Activated naive CD4-positive, alpha-beta T cell treated with anti-CD3 and anti-CD28 coated beads, Interleukin-2, amount 50 U/mL, for 72 hours (primary cell): ENCODE measurements at regions not wholly inside any gene's neighbourhood (a gene's known extent, or its start where the extent isn't known, plus 50 kb on each side); places are given as distances from the start of the nearest gene placed in this dataset.

Experiments
- ATAC-seq, 2 donors: fragments of 150-1000 bp; cut with Tn5 transposase; 2 replicates each; pipeline ENCODE4 v1.10.0; 2021; ENCODE audit warnings: mild to moderate bottlenecking in 2 of 2, moderate library complexity in 2 of 2
- DNase-seq, 2 donors: peaks; one replicate each; pipeline ENCODE4 v3.0.0; 2021 to 2022; ENCODE audit warnings: low spot score in 2 of 2
- H3K27ac Mint-ChIP-seq, 2 donors: one replicate each; pipeline ENCODE4 v1.8.0; 2022; ENCODE audit warnings: mild to moderate bottlenecking in 2 of 2, mixed read lengths in 2 of 2
- H3K36me3 Mint-ChIP-seq, 2 donors: one replicate each; pipeline ENCODE4 v1.8.0; 2022; ENCODE audit warnings: mixed read lengths in 2 of 2
- H3K9me3 Mint-ChIP-seq, 2 donors: one replicate each; pipeline ENCODE4 v1.8.0; 2022; ENCODE audit warnings: mixed read lengths in 2 of 2

GRCh38 chr16:85330694-85331188 lies 218.5 kb upstream of the CIBAR2 start:
- DNase-seq (peak in 1 of 2 donors; percentile 19), ATAC-seq (peak in 1 of 2 donors; percentile 72)
- no peaks in the 10 kb centered on the region for H3K36me3 Mint-ChIP-seq
- H3K9me3 Mint-ChIP-seq, result no peaks in the 10 kb centered on the region
- H3K27ac Mint-ChIP-seq, result no peak overlapping the region

GRCh38 chr16:85331688-85332087 lies 219.4 kb upstream of the CIBAR2 start:
- DNase-seq (no peak), ATAC-seq (no peak)
- H3K36me3 Mint-ChIP-seq, result no peaks in the 10 kb centered on the region
- H3K9me3 Mint-ChIP-seq, result no peaks in the 10 kb centered on the region
- H3K27ac Mint-ChIP-seq, result no peak overlapping the region

- Mint-ChIP-seq H3K9me3 (no peaks in the 10 kb centered on the region), H3K27ac (no peak overlapping the region)
- ATAC-seq, result no peak
Observed at GRCh38 chr16:85332175-85332574, 219.9 kb upstream of the CIBAR2 start.

GRCh38 chr16:85333337-85333736 lies 221.1 kb upstream of the CIBAR2 start:
- ATAC-seq (no peak), DNase-seq (no peak)
- no peaks in the 10 kb centered on the region for H3K36me3 Mint-ChIP-seq
- no peak overlapping the region for H3K27ac Mint-ChIP-seq
- no peaks in the 10 kb centered on the region for H3K9me3 Mint-ChIP-seq

More at GRCh38 chr16:85332175-85332574, 219.9 kb upstream of the CIBAR2 start:
- no peak for DNase-seq
- H3K36me3 Mint-ChIP-seq, result no peaks in the 10 kb centered on the region

DNA sequence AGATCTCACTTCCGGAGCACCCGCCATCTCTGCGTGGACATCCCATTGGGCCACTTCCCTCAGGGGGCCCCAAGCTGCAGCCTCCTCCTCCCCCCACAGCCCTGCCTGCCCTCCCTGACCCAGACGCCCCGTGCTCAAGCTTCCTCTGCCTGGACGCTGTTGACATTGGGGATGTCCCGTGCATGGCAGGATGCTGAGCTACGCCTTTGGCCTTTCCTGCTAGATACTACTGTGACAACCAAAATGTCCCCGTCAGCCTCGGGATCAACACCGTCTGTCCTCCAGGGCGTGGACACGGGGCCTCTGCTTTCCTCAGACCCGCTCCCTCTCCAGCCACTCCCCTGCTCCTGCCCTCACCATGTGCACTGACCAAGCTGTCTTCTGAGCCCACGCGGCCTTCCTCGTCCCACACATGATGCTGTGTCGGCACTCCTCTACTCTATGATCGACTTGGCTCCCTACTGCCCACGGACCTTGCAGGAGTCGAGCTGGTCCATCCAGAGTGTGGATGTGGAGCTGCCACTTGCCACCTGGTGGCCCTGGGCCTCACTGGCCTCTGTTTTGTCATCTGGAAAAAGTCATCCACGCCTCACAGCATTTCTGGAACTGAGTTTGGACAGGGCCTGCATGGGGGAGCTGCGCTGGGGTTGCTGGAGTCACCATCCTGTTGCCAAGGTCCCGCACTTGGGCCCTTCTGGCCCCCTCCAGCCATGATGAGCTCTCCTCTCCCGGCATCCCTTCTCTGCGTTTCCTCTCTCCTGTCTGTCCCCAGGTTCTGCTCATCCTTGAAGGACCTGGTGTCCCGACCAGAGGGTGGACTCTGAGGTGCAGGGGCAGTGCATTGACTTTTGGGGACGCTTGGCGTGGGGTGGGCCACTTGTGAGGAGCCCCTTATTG lies 221.7 kb upstream of the CIBAR2 start:
- Mint-ChIP-seq H3K9me3 (no peaks in the 10 kb centered on the region), H3K36me3 (no peaks in the 10 kb centered on the region), H3K27ac (peak overlapping the region in 1 of 2 donors; percentile 69)
- ATAC-seq, result no peak
- no peak for DNase-seq

GRCh38 chr16:85334718-85335583 lies 222.7 kb upstream of the CIBAR2 start:
- Mint-ChIP-seq H3K36me3 (no peaks in the 10 kb centered on the region), H3K27ac (peak overlapping the region; percentile 69 to 93), H3K9me3 (no peaks in the 10 kb centered on the region)
- ATAC-seq, result peak; percentile 69 to 71
- DNase-seq, result peak in 1 of 2 donors; percentile 32

DNA sequence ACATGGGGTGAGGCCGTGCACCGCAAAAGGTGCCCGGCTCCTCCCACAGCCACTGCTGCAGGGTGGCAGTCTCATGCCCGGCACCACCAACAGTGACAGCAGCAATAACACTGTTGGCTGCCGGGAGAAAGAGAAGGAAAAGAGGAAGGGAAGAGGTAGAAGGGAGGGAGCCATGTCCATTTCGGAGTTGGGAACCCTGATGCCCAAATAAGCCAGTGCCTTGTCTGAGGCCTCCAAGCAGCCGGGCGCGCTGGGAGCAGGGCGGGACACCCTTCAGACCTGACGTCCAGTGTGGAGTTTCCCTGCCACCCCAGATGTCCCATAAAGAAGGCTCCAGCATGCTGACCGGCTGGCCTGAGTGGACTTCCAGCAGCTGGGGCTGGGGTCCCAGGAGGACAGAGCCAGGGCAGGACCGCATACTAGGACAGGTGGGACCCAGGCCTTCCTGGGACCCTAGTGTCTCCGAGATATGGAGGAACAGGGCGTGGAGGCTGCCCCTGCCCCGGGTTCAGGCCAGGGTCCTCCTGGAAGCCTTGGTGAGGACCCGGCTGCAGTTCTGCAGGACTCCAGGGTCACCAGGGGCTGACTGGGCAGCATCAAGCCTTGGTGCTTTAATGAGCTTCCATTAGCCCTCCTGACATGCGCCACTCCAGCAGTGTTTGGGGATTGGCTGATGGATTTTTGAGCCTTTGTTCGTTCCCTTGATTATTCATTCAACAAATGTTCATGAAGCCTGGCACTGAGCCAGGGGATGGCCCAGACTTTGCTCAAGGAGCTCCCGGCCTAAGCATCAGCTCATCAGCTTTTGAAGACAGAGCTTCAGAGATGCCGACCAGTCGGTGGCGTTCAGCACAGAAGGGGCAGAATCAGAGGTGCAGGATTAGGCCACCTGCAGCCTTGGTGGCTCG lies 223.6 kb upstream of the CIBAR2 start:
- Mint-ChIP-seq H3K36me3 (no peaks in the 10 kb centered on the region), H3K27ac (peak overlapping the region in 1 of 2 donors; percentile 69), H3K9me3 (no peaks in the 10 kb centered on the region)
- DNase-seq (no peak), ATAC-seq (no peak)

DNA sequence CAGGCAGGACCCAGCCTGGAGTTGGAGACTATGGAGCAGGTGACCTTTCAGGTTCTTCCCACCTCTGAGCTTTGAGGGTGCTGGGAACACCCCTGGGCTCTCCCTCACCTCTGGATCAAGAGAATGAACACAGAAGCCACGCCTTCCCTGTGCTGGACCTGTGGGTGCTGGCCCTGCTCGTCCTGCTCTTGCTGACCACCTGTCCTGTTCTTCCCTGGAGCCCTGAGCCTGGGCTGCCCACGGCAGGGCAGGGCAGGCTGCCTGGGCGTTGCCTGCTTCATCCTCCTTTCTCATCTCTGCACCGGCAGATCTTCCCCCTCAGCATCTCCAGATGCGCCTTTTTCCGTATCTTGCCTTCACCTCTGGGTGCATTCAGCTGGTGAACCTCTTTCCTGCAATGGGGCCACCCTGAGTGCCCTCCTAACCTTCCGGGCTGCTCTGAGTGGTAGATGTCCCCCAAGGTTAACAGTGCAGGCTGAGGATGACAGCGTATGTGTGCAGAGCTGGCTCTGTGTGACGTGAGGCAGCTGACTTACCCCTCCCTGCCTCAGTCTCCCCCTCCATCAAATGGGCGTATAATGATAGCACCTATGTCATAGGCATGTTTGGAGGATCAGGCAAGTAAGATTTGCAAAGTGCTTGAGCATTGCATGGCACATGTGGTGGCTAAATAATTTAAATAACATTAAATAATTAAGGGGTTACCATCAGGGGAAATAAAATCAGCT lies 225.8 kb upstream of the CIBAR2 start:
- H3K36me3 Mint-ChIP-seq, result no peaks in the 10 kb centered on the region
- DNase-seq (no peak), ATAC-seq (no peak)
- no peak overlapping the region for H3K27ac Mint-ChIP-seq
- H3K9me3 Mint-ChIP-seq, result no peaks in the 10 kb centered on the region

DNA sequence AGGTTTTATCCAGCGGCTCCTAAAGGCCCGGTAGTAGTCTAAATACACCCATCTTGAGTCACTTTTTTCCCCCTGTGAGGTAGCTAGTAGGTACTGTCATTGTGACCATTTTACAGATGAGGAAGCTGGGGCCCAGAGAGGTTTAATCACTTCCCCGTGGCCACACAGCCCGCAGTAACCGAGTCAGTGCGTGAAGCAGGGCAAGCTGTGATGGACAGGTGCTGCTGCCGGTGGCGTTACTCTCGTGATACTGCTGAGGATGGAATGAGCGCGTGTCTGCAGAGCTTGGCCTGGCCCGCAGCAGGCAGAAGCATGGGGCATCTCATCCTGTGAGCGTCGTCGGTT lies 226.3 kb upstream of the CIBAR2 start:
- Mint-ChIP-seq H3K27ac (peak overlapping the region in 1 of 2 donors; percentile 60), H3K9me3 (no peaks in the 10 kb centered on the region), H3K36me3 (no peaks in the 10 kb centered on the region)
- ATAC-seq, result no peak
- DNase-seq, result no peak

DNA sequence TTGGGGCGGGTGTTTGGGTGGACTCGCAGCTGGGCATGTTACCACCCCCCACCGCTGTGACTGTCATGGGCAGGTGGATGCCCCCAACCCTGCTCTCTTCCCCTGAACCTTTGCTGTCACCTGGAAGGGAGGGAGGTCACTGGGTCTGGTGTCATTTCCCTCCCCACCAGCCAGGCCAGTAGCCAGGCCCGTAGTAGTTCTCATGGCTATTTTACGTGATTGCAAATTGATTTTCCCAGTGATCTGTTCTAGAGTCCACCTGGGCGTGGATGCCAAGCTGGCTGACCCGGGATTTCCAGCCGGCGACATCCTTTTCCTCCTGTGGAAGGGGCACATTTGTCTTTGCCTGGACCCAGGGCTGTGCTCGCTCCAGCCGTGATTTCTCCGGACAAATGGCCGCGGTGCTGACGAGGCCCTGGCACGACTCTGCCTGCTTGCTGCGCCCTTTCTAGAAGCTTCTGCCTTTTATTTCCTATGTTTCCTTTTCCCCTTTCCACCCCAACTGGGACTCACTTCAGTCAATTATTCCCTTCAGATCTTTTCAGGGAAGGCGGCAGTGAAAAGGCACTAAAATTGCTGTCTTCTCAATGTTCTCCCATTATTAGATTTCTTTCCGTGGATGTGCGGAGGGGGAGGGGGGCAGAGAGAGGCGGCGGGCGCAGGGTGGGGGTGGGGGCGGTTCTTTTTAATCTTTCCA lies 226.9 kb upstream of the CIBAR2 start:
- ATAC-seq (no peak), DNase-seq (no peak)
- H3K9me3 Mint-ChIP-seq, result no peaks in the 10 kb centered on the region
- no peak overlapping the region for H3K27ac Mint-ChIP-seq
- H3K36me3 Mint-ChIP-seq, result no peaks in the 10 kb centered on the region

DNA sequence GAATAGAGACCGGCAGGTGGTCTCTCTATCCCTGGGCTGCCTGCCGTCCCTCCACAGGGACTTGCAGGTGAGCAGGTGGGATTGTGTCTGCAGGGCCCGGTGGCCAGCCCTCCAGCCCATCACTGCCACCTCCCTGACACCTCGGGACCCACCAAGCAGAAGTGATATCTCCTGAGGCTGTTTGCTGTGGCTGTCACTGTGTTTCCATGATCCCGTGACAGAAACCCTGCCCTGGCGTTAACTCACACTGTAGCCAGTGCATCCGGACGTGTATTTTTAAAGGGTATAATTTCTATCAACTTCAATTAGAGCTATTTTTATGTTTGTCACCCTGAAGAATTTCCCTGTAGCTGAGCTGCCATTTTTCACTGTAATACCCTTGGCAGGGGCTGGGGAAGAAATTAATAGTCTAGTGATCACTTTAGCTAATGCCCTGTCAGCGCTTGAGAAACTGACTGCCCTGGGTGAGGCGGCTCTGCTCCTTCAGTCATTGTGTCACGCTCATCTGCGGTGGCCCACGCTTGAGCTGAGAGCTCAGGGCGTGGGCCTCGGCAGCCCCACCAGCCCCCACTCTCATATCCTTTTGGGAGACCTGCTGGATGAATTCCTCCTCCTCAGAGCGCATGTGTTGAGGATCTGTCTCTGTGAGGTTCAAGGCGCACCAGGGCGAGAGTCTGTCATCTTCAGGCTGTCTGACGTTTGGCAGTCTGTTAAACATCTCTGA lies 229.9 kb upstream of the CIBAR2 start:
- no peak for DNase-seq
- H3K9me3 Mint-ChIP-seq, result peaks cover 5% of the 10 kb centered on the region in 2 donors
- ATAC-seq, result no peak
- no peaks in the 10 kb centered on the region for H3K36me3 Mint-ChIP-seq
- no peak overlapping the region for H3K27ac Mint-ChIP-seq

- DNase-seq (no peak), ATAC-seq (no peak)
- H3K9me3 Mint-ChIP-seq, result peaks cover 5% of the 10 kb centered on the region in 2 donors
- H3K36me3 Mint-ChIP-seq, result no peaks in the 10 kb centered on the region
- H3K27ac Mint-ChIP-seq, result no peak overlapping the region
Observed at GRCh38 chr16:85344502-85345128, 232.3 kb upstream of the CIBAR2 start.

- DNase-seq (no peak), ATAC-seq (no peak)
- H3K36me3 Mint-ChIP-seq, result no peaks in the 10 kb centered on the region
- peaks cover 5% of the 10 kb centered on the region in 2 donors for H3K9me3 Mint-ChIP-seq
- H3K27ac Mint-ChIP-seq, result no peak overlapping the region
Observed at GRCh38 chr16:85345129-85345639, 232.9 kb upstream of the CIBAR2 start.
